ENCODE measurements at regions not wholly inside any gene's neighbourhood (a gene's known extent, or its start where the extent isn't known, plus 50 kb on each side); places are given as distances from the start of the nearest gene placed in this dataset.

- Mint-ChIP-seq H3K9me3 (peaks cover 3% of the 10 kb centered on the region), H3K4me1 (peaks cover 3% of the 10 kb centered on the region), H3K4me3 (no peak overlapping the region), H3K27ac (no peak overlapping the region), H3K36me3 (no peaks in the 10 kb centered on the region), H3K27me3 (ENCODE audit: insufficient read depth, low read depth) (peaks cover 7% of the 10 kb centered on the region)
- no peaks in the 10 kb centered on the region for H3K4me1 ChIP-seq
- H3K27ac ChIP-seq: no peak overlapping the region
- no peaks in the 10 kb centered on the region for H3K9me3 ChIP-seq (ENCODE audit: low read depth)
- no peaks in the 10 kb centered on the region for H3K36me3 ChIP-seq
- no peaks in the 10 kb centered on the region for H3K79me2 ChIP-seq (ENCODE audit: low read depth)
- no peak for DNase-seq (ENCODE audit: low spot score)
- no peak overlapping the region for H3K9ac ChIP-seq
- TF ChIP-seq EZH2phosphoT487 (IDR thresholded peaks at IDR 0.05) (no peak), CTCF (IDR thresholded peaks at IDR 0.05) (no peak), EZH2 (IDR thresholded peaks at IDR 0.05) (no peak)
- no peaks in the 10 kb centered on the region for H3F3A ChIP-seq (ENCODE audit: low read depth)
- H4K20me1 ChIP-seq (ENCODE audit: low read depth): no peaks in the 10 kb centered on the region
- no peaks in the 10 kb centered on the region for H3K27me3 ChIP-seq
- H3K4me2 ChIP-seq: no peak overlapping the region
- no peak overlapping the region for H2AFZ ChIP-seq (replicated peaks)
- H3K4me3 ChIP-seq: no peak overlapping the region
These were observed 247.5 kb downstream of the NSG2 start for GRCh38 chr5:174293006-174293405.

GRCh38 chr5:174293481-174293880 is 248.0 kb downstream of the NSG2 start:
- Histone ChIP-seq H3K4me2 (no peak overlapping the region), H3K9me3 (ENCODE audit: low read depth) (no peaks in the 10 kb centered on the region), H3F3A (ENCODE audit: low read depth) (no peaks in the 10 kb centered on the region), H3K27me3 (no peaks in the 10 kb centered on the region), H3K36me3 (no peaks in the 10 kb centered on the region), H3K79me2 (ENCODE audit: low read depth) (no peaks in the 10 kb centered on the region), H4K20me1 (ENCODE audit: low read depth) (no peaks in the 10 kb centered on the region), H3K9ac (no peak overlapping the region), H3K4me3 (no peak overlapping the region), H3K27ac (no peak overlapping the region), H3K4me1 (no peaks in the 10 kb centered on the region), H2AFZ (replicated peaks) (no peak overlapping the region)
- TF ChIP-seq CTCF (IDR thresholded peaks at IDR 0.05): no peak
- TF ChIP-seq EZH2phosphoT487 (IDR thresholded peaks at IDR 0.05): no peak
- TF ChIP-seq EZH2 (IDR thresholded peaks at IDR 0.05): no peak
- DNase-seq (ENCODE audit: low spot score): no peak
- Mint-ChIP-seq H3K9me3 (peaks cover 6% of the 10 kb centered on the region), H3K36me3 (no peaks in the 10 kb centered on the region), H3K4me1 (peaks cover 3% of the 10 kb centered on the region), H3K27me3 (ENCODE audit: insufficient read depth, low read depth) (peaks cover 7% of the 10 kb centered on the region), H3K27ac (no peak overlapping the region), H3K4me3 (no peak overlapping the region)

GRCh38 chr5:174294891-174295620 is 249.6 kb downstream of the NSG2 start:
- DNase-seq (ENCODE audit: low spot score): no peak
- Histone ChIP-seq H2AFZ (replicated peaks) (no peak overlapping the region), H4K20me1 (ENCODE audit: low read depth) (no peaks in the 10 kb centered on the region), H3K36me3 (no peaks in the 10 kb centered on the region), H3F3A (ENCODE audit: low read depth) (no peaks in the 10 kb centered on the region), H3K27me3 (no peaks in the 10 kb centered on the region), H3K4me2 (no peak overlapping the region), H3K9me3 (ENCODE audit: low read depth) (no peaks in the 10 kb centered on the region), H3K79me2 (ENCODE audit: low read depth) (no peaks in the 10 kb centered on the region), H3K4me1 (peaks cover under 1% of the 10 kb centered on the region), H3K27ac (no peak overlapping the region), H3K9ac (no peak overlapping the region), H3K4me3 (no peak overlapping the region)
- H3K4me3 Mint-ChIP-seq: no peak overlapping the region
- no peaks in the 10 kb centered on the region for H3K36me3 Mint-ChIP-seq
- H3K4me1 Mint-ChIP-seq: peaks cover 6% of the 10 kb centered on the region
- no peak overlapping the region for H3K27ac Mint-ChIP-seq
- TF ChIP-seq EZH2 (IDR thresholded peaks at IDR 0.05) (no peak), EZH2phosphoT487 (IDR thresholded peaks at IDR 0.05) (no peak), CTCF (IDR thresholded peaks at IDR 0.05) (no peak)
- H3K9me3 Mint-ChIP-seq: peaks cover 8% of the 10 kb centered on the region
- peaks cover 8% of the 10 kb centered on the region for H3K27me3 Mint-ChIP-seq (ENCODE audit: insufficient read depth, low read depth)

All from neural progenitor cell (in vitro differentiated cells).